Keratinocyte (primary cell): ENCODE measurements at regions not wholly inside any gene's neighbourhood (a gene's known extent, or its start where the extent isn't known, plus 50 kb on each side); places are given as distances from the start of the nearest gene placed in this dataset.

Experiments used
- DNase-seq: peaks from one replicate; pipeline ENCODE4 v3.0.0-alpha.2; 2011; ENCODE audit warnings: low read depth, missing footprints, low spot score
- FAIRE-seq: peaks from 2 replicates; lab custom pipeline; 2011; peaks lifted over from hg19 to GRCh38; lab: Jason Lieb, UNC
- H2AFZ ChIP-seq: 2 replicates; pipeline ENCODE4 v1.6.0; 2012; ENCODE audit warnings: low read length, control low read depth, inconsistent platforms; ENCODE audit not compliant: control insufficient read depth
- H3K27ac ChIP-seq: 2 replicates; pipeline ENCODE4 v1.5.1; 2011; ENCODE audit warnings: low read length; ENCODE audit not compliant: control insufficient read depth, insufficient read depth
- H3K27me3 ChIP-seq: 3 replicates; pipeline ENCODE4 v1.6.0; 2011; ENCODE audit warnings: low read length; ENCODE audit not compliant: control insufficient read depth, insufficient read depth; ENCODE audit errors: extremely low read depth
- H3K36me3 ChIP-seq, 2 experiments: 2 replicates in 1 of 2; 3 replicates in 1 of 2; pipeline ENCODE4 v1.5.1; 2011; ENCODE audit warnings: low read length in 2 of 2, mild to moderate bottlenecking in 1 of 2; ENCODE audit not compliant: control insufficient read depth in 2 of 2, insufficient read depth in 2 of 2; ENCODE audit errors: extremely low read depth in 1 of 2
- H3K4me1 ChIP-seq: 3 replicates; pipeline ENCODE4 v1.5.1; 2011; ENCODE audit warnings: low read length; ENCODE audit not compliant: control insufficient read depth, insufficient read depth; ENCODE audit errors: extremely low read depth
- H3K4me2 ChIP-seq: 3 replicates; pipeline ENCODE4 v1.6.0; 2011; ENCODE audit warnings: low read depth, low read length; ENCODE audit not compliant: control insufficient read depth, insufficient read depth; ENCODE audit errors: extremely low read depth
- H3K4me3 ChIP-seq, 3 experiments: fragments of 200-600 bp in 1 of 3; sonication (generic) in 1 of 3; 2 replicates in 2 of 3; 3 replicates in 1 of 3; pipeline ENCODE4 v1.5.1; 2011 to 2016; ENCODE audit warnings: low read length in 3 of 3, mild to moderate bottlenecking in 3 of 3, control low read depth in 2 of 3, inconsistent platforms in 1 of 3, low read depth in 1 of 3, mixed read lengths in 1 of 3, mixed run types in 1 of 3, moderate library complexity in 1 of 3; ENCODE audit not compliant: control insufficient read depth in 2 of 3, insufficient read depth in 2 of 3; ENCODE audit errors: extremely low read depth in 1 of 3
- H3K79me2 ChIP-seq: 2 replicates; pipeline ENCODE4 v1.6.0; 2012; ENCODE audit warnings: low read length; ENCODE audit not compliant: control insufficient read depth, insufficient read depth
- H3K9ac ChIP-seq: 3 replicates; pipeline ENCODE4 v1.6.0; 2011; ENCODE audit warnings: low read length; ENCODE audit not compliant: control insufficient read depth, insufficient read depth; ENCODE audit errors: extremely low read depth
- H3K9me1 ChIP-seq: 3 replicates; pipeline ENCODE4 v1.6.0; 2011; ENCODE audit warnings: low read length; ENCODE audit not compliant: control insufficient read depth, insufficient read depth; ENCODE audit errors: extremely low read depth
- H3K9me3 ChIP-seq: 2 replicates; pipeline ENCODE4 v1.5.1; 2012; ENCODE audit warnings: low read depth, low read length; ENCODE audit not compliant: control insufficient read depth
- H4K20me1 ChIP-seq: 3 replicates; pipeline ENCODE4 v1.6.0; 2011; ENCODE audit warnings: low read length; ENCODE audit not compliant: control insufficient read depth, insufficient read depth; ENCODE audit errors: extremely low read depth
- EZH2 ChIP-seq: IDR thresholded peaks from one replicate; pipeline ENCODE4 v1.6.1; 2012; ENCODE audit warnings: inconsistent platforms, mild to moderate bottlenecking, low read length, moderate library complexity
- dilution Hi-C: fragments of 300-500 bp; cut with MboI; formaldehyde crosslinking; loops from one replicate; pipeline ENCODE4 v1.7.0; 2020; ENCODE audit warnings: low sequenced_read_pairs; ENCODE audit not compliant: extremely low pct_ligation_motif_present
- TF ChIP-seq, protein P1 (sequence below), 3 experiments: IDR thresholded peaks in 1 of 3; conservative IDR thresholded peaks in 1 of 3; optimal IDR thresholded peaks in 1 of 3; 2 replicates in 2 of 3; 3 replicates in 1 of 3; pipeline versions ENCODE3 to v1.5.1; 2011; ENCODE audit warnings: low read length in 3 of 3, mild to moderate bottlenecking in 3 of 3, moderate library complexity in 2 of 3, control low read depth in 1 of 3, inconsistent platforms in 1 of 3; ENCODE audit not compliant: insufficient read depth in 2 of 3; ENCODE audit errors: extremely low read depth in 1 of 3

DNA sequence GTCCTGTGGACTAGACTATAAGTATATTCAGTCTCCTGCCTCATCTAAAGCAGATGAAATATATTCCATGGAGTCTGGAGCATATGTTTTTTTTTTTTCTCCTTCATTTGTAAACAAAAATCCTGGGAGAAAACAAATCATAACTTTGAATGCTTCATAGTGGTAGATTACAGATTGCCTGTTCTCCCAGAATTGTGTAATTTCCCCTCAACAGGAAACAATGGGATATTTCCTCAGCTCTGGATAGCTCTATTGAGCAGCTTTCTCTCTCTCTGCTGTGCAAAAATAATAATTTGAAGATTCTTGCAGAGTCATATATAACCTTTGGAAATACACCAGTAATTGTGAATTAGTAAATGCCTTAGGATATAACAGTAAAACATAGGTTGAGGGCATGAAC, 1406.6 kb upstream of the ACVR2A start:
- Histone ChIP-seq H3K36me3 (no peaks in the 10 kb centered on the region), H3K27ac (no peak overlapping the region), H3K4me1 (no peaks in the 10 kb centered on the region), H3K9me1 (no peaks in the 10 kb centered on the region), H4K20me1 (no peaks in the 10 kb centered on the region), H3K4me2 (no peak overlapping the region), H2AFZ (no peak overlapping the region), H3K4me3 (no peak overlapping the region), H3K27me3 (no peaks in the 10 kb centered on the region), H3K9me3 (no peaks in the 10 kb centered on the region), H3K9ac (no peak overlapping the region), H3K79me2 (no peaks in the 10 kb centered on the region)
- TF ChIP-seq EZH2 = no peak
- TF ChIP-seq, protein P1, sequence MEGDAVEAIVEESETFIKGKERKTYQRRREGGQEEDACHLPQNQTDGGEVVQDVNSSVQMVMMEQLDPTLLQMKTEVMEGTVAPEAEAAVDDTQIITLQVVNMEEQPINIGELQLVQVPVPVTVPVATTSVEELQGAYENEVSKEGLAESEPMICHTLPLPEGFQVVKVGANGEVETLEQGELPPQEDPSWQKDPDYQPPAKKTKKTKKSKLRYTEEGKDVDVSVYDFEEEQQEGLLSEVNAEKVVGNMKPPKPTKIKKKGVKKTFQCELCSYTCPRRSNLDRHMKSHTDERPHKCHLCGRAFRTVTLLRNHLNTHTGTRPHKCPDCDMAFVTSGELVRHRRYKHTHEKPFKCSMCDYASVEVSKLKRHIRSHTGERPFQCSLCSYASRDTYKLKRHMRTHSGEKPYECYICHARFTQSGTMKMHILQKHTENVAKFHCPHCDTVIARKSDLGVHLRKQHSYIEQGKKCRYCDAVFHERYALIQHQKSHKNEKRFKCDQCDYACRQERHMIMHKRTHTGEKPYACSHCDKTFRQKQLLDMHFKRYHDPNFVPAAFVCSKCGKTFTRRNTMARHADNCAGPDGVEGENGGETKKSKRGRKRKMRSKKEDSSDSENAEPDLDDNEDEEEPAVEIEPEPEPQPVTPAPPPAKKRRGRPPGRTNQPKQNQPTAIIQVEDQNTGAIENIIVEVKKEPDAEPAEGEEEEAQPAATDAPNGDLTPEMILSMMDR (optimal IDR thresholded peaks at IDR 0.05 in 1 of 3, IDR thresholded peaks at IDR 0.05 in 1 of 3, conservative IDR thresholded peaks at IDR 0.05 in 1 of 3; ENCODE audit: extremely low read depth in 1 of 3, insufficient read depth in 2 of 3, low read length in 3 of 3) = no peak
- dilution Hi-C loops = no loop called here
- DNase-seq (no peak), FAIRE-seq (no peak)

DNA sequence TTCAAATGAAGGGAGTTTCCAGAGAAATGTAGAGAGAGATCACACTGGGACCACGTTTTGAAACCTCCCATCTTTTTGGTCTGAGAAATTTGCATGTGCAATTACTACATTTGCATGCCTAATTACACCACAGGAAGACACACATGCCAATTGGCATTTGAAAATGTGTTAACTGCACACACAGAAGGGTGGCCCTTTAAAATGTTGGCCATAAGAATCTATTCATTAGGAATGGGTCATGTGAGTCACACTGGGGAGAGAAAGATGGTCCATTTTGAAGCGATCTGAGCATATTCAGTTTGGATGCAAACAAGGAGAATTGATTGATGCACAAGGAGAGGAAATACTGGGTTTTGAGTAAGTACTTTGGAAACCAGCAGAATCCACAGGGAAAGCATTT, 1407.1 kb upstream of the ACVR2A start:
- no peaks in the 10 kb centered on the region for H3K36me3 ChIP-seq
- H2AFZ ChIP-seq = no peak overlapping the region
- no peak overlapping the region for H3K9ac ChIP-seq
- dilution Hi-C loops = no loop called here
- FAIRE-seq (no peak), DNase-seq (no peak)
- no peaks in the 10 kb centered on the region for H3K27me3 ChIP-seq
- no peaks in the 10 kb centered on the region for H4K20me1 ChIP-seq
- no peaks in the 10 kb centered on the region for H3K9me3 ChIP-seq
- H3K4me3 ChIP-seq = no peak overlapping the region
- TF ChIP-seq EZH2 = no peak
- TF ChIP-seq, protein P1 (optimal IDR thresholded peaks at IDR 0.05 in 1 of 3, IDR thresholded peaks at IDR 0.05 in 1 of 3, conservative IDR thresholded peaks at IDR 0.05 in 1 of 3; ENCODE audit: extremely low read depth in 1 of 3, insufficient read depth in 2 of 3, low read length in 3 of 3) = no peak
- H3K79me2 ChIP-seq = no peaks in the 10 kb centered on the region
- no peak overlapping the region for H3K27ac ChIP-seq
- H3K4me2 ChIP-seq = no peak overlapping the region
- H3K4me1 ChIP-seq = no peaks in the 10 kb centered on the region
- H3K9me1 ChIP-seq = no peaks in the 10 kb centered on the region
